ENCODE measurements at regions not wholly inside any gene's neighbourhood (a gene's known extent, or its start where the extent isn't known, plus 50 kb on each side); places are given as distances from the start of the nearest gene placed in this dataset.

- TF ChIP-seq TOX (CRISPR knock-in tag; IDR thresholded peaks at IDR 0.05; ENCODE audit: borderline replicate concordance) (no peak), PATZ1 (CRISPR knock-in tag; IDR thresholded peaks at IDR 0.05; ENCODE audit: borderline replicate concordance) (no peak), ZC3H10 (CRISPR knock-in tag; IDR thresholded peaks at IDR 0.05) (no peak), CSDC2 (CRISPR knock-in tag; IDR thresholded peaks at IDR 0.05) (no peak)
These were observed 367.8 kb downstream of the LMO4 start for GRCh38 chr1:87696483-87696882.
